HG02885 (cell line): ENCODE measurements at regions not wholly inside any gene's neighbourhood (a gene's known extent, or its start where the extent isn't known, plus 50 kb on each side); places are given as distances from the start of the nearest gene placed in this dataset.

ENCODE experiments used
- ATAC-seq: cut with Tn5 transposase; IDR thresholded peaks from one replicate; pipeline ENCODE4 v1.9.1; 2021; ENCODE audit warnings: mild to moderate bottlenecking; ENCODE audit not compliant: unreplicated experiment, poor library complexity

- no peak for ATAC-seq
Observed at GRCh38 chr3:180496995-180497394, 105.0 kb upstream of the TTC14 start.

- no peak for ATAC-seq
Observed at GRCh38 chr3:180516368-180516767, 85.6 kb upstream of the TTC14 start.

- ATAC-seq: no peak
Observed at GRCh38 chr3:180523040-180523439, 78.9 kb upstream of the TTC14 start.

GRCh38 chr3:180528843-180529242 lies 73.1 kb upstream of the TTC14 start:
- no peak for ATAC-seq

- ATAC-seq: no peak
Observed at GRCh38 chr3:180529778-180530177, 72.2 kb upstream of the TTC14 start.

GRCh38 chr3:180530276-180530675 lies 71.7 kb upstream of the TTC14 start:
- no peak for ATAC-seq

- ATAC-seq: no peak
Observed at GRCh38 chr3:180531303-180532278, 70.4 kb upstream of the TTC14 start.

- ATAC-seq: no peak
Observed at GRCh38 chr3:180534828-180535227, 67.1 kb upstream of the TTC14 start.

- no peak for ATAC-seq
Observed at GRCh38 chr3:180538493-180538892, 63.5 kb upstream of the TTC14 start.

GRCh38 chr3:180543877-180544276 lies 58.1 kb upstream of the TTC14 start:
- ATAC-seq: no peak

- no peak for ATAC-seq
Observed at GRCh38 chr3:180546863-180547262, 55.1 kb upstream of the TTC14 start.

GRCh38 chr3:180548050-180548449 lies 53.9 kb upstream of the TTC14 start:
- ATAC-seq: no peak
